HG02588 (cell line): ENCODE measurements at regions not wholly inside any gene's neighbourhood (a gene's known extent, or its start where the extent isn't known, plus 50 kb on each side); places are given as distances from the start of the nearest gene placed in this dataset.

Source experiments
- ATAC-seq: cut with Tn5 transposase; IDR thresholded peaks from one replicate; pipeline ENCODE4 v1.9.1; 2021; ENCODE audit warnings: mild to moderate bottlenecking, moderate library complexity; ENCODE audit not compliant: unreplicated experiment

DNA sequence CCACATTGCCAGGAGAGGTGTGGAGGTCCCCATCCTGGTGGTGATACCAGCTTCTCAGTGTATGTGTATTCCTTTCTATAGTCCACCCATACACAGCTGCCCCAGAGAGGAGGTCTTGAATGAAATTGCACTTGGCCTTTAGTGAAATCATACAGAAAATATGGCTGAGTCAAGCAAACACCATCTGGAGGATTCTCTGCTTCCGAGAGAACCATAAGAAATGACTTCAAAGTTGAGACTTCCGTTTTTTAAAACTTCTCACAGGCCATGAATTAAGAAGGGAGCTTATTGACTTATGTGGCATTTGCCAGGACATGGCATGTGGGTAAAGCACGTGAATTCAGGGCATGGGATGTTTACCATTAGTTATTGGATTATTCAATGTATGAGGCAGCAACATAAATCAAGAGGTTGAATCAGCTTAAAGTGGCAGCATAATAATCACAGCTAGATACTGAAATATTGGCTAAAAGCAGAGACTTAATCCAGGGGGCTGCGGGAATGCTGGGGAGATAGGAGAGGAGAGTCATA is 119.1 kb upstream of the MTNR1B start:
- no peak for ATAC-seq

DNA sequence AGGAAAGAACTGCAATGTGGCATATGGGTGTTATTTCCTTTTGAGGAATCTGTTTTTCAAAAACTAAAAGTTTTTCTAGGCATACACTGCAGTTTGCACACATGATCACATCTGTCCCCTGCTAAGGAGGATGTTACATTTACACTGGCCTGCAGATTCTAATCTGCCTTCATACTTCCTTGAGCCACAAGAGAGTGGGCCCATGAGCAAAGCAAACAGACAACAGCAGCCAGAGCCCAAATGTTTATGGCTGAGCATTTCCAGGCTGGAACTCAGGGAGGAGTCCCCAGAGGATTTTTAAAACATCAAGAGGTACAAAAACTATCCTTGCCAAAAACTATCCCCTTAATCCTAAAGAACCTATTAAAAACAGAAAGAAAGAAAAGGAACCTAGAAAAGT is 117.2 kb upstream of the MTNR1B start:
- ATAC-seq: no peak

DNA sequence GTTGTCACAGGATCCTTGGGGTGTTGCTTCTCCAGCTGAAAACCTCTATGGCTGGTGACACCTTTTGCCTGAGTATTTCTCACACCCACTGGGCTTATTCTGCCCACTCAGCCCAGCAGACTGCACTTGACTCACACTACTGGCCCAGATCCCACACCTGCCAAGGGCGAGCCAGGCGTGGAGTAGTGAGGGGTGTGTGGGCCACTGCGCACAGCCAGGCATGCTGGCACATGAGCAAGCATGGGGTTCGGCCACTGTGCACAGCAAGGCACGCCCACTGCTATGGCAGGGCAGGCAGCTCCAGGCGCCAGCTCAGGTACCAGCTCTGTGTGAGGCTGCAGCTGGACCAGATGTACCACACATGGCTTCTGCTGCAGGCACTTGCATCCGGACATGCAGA is 116.5 kb upstream of the MTNR1B start:
- ATAC-seq: no peak

DNA sequence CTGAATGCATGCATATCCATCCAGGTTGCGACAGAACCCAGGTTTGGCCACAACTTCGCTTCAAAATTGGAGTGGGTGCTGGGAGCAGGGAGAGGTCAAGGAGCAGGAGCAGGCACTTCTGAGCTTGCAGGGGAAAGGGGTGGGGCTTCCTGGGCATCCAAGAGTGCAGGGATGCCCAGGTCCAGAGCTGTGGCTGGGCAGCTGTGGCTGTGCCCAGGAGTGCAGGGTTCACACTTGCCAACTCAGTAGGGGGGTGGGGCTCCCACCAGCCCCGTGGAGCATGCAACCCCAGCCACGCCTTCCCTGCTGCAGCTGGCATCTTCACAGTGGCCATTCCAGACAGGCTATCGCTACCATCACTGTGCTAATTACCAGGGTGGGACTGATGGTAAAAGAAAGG is 115.3 kb upstream of the MTNR1B start:
- no peak for ATAC-seq

DNA sequence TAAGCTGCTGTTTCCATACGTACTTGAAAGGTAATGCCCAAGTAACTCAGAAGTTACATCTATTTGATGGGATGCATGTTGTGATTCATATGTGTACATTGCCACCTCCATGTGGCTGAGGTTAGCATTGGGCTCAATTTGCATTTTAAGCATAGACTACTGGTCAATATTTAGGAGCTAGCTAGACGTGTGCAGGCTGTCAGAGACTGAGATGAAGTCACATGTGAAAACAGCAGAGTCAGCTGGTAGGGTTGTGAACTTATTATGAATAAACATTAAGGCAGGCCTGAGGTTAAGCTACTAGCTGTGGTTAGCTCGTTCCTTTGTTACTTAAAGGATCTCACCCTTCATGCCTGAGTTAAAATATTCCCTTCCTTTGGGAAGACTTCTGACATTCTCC is 114.5 kb upstream of the MTNR1B start:
- ATAC-seq: no peak

DNA sequence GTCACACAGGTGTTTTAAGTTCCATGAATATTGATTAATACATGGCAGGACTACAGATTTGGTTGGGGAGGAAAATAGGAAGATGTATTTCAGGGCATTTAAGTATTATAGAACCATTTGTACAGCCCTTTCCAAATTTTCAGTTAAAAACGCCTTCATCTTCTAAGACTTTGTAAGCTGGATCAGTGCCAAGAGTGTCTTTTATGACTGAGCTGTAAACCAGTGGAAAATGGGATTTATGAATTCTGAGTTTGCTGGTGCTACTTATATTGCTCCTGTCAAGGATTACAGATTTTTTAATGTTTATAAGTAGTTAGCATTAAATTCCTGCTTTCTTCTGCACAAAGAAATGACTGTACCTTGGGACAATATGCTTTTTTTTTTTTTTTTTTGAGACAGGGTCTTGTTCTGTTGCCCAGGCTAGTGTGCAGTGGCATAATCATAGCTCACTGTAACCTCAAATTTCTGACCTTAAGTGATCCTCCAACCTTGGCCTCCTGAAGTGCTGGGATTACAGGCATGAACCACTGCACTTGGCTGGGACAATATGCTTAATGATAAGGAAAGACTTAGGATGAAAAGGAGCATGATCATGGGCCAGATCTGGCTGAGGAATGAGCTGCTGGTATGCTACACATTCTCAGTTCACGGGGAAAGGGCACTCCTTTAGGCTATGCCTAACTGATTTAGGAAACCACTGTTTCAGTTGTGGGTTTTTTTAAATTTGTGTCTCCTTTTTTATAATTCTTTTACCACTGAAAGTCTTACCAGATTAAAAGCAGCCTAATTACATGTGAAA is 113.6 kb upstream of the MTNR1B start:
- ATAC-seq: no peak

- ATAC-seq: no peak
Measured at GRCh38 chr11:92857407-92857806, 112.0 kb upstream of the MTNR1B start.

GRCh38 chr11:92859156-92859690 is 110.2 kb upstream of the MTNR1B start:
- no peak for ATAC-seq

DNA sequence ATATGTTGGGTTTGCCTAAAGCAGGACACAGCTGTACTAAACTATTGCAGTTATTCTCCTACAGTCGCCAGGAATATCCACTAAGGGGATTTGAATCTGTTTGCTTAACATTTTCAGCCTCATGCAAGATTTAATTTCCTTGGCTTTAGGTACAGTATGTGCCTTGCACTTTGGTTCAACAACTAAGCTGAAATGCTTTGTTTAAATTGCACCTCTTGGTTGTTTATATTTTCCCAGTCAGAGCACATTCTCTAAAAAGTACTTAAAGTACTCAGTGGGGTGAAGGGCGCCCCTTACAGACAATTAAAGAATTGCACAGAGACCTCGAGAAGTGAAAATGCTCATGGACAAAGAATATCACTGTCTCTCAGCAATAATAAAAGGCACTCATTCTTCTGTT is 107.8 kb upstream of the MTNR1B start:
- no peak for ATAC-seq

GRCh38 chr11:92865352-92865751 is 104.1 kb upstream of the MTNR1B start:
- no peak for ATAC-seq

- no peak for ATAC-seq
Measured at GRCh38 chr11:92866679-92867282, 102.7 kb upstream of the MTNR1B start.

DNA sequence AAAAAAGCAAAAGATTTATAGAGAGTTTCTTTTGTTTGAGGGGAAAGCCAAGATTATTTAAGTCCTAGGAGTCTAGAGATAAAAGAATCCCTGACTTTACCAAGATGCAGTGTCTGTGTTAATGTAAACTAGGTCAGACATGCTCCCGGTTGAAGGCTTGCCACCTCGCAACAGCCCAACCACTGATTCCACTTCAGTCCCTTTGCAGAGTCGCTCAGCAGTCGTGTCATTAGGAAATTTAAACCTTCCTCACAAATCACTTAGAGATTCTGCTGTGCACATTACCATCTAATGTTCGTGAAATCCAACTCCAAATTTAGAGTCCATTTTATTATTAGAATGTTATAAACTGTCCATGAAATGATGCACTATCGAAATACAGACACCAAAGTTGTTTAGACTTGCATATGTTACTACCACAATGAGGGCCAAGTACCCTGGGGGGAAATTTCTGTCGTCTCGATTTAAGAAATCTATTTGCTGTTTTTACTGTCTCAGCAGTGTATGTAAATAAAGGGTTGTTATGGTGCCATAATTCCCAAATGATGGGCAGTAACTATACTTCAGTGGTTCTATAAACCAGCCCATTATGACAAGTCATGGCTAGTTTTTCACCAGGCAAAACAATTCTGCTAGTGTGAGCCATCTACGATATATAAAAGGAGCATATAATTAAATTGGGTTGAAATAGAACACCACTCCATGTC is 101.4 kb upstream of the MTNR1B start:
- ATAC-seq: no peak

DNA sequence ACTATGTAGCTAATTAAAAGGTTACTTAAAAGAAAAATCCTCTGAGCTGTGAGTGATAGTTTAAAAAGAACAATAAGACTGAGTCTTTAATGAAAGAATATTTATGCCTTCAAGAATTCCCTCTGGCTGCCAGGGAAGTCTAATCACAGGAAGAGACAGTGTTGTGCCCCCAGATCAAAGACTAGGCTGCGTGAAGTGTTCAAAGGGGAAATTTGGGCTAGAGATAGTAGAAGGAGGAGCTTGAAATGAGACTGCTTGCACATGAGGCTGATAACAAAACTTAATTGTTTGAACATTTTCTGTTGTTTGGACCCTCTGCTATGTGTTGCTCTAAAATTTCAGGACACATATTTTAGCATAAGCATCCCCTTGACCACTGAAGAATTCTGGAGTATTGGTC is 99.7 kb upstream of the MTNR1B start:
- no peak for ATAC-seq

GRCh38 chr11:92870196-92870832 is 99.1 kb upstream of the MTNR1B start:
- ATAC-seq: no peak

DNA sequence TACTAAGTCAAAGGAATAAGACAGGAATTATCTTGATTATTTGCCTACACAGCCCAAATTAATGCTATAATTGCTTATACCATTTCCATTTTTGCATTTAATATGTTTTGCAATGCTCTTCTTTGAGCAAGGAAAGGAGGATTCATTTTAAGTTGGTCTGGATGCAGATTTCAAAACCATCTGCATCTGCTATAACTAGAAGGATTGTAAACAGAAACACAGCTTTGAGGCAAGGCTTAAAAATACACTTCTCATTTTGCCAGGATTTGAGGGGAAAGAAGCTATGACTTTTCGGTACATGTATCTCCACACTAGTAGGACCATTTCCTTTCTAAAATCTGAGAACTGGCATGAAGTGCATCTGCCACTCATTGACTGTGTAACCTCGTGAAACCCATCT is 95.9 kb upstream of the MTNR1B start:
- no peak for ATAC-seq

DNA sequence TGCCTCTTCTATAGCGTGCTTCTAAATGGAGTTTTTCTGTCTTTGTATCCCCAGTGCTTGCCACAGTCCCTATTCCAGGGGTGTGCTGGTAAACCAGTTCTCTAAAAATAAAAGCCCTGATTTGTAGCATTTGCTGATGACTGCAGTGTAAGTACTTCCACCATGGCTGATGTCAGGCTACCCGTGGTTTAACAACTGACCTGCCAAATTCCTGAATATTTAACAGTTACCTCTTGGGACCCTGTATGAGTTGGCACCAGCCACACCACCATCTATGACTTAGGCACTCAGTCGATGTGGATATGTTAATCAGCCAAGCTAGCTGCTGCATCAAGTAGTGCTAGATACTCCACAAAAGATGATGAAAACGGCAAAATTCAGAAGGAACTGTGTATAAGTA is 94.0 kb upstream of the MTNR1B start:
- ATAC-seq: no peak

DNA sequence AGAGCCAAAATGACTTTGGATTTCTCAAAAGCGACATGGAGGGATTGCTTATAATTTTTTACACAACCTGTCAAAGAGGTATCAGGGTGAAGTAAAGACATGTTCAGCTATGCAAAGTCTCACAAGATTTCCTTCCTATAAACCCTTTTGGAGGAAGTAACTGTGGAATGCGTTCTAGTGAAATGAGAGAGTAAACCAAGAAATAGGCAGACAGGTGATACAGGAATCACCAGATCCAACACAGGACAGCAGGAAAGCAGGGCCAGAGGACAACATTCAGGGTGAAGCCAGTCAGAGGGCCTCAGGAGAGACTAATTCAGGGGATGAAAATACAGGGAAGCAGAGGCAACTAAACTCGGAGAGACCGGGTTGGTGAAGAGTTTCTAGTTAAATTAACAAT is 90.4 kb upstream of the MTNR1B start:
- ATAC-seq: no peak

GRCh38 chr11:92880381-92880780 is 89.1 kb upstream of the MTNR1B start:
- ATAC-seq: no peak

GRCh38 chr11:92881940-92882450 is 87.5 kb upstream of the MTNR1B start:
- no peak for ATAC-seq

DNA sequence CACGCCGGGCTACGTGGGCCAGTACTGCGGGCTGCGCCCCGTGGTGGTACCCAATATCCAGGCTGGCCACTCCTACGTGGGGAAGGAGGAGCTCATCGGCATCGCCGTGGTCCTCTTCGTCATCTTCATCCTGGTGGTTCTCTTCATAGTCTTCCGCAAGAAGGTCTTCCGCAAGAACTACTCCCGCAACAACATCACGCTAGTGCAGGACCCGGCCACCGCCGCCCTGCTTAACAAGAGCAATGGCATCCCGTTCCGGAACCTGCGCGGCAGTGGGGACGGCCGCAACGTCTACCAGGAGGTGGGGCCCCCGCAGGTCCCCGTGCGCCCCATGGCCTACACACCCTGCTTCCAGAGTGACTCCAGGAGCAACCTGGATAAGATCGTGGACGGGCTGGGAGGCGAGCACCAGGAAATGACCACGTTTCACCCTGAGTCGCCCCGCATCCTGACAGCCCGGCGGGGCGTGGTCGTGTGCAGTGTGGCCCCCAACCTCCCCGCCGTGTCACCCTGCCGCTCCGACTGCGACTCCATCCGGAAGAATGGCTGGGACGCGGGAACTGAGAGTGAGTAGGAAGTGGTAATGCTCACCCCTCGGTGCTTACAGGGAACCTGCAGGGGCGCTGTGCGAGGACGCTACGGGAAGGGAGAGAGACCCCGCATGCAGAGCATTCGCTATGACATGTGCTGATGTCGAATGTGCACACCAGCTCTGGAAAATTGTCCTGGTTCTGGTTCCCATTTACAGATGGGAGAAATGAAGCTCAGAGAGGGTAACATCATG is 86.4 kb upstream of the MTNR1B start:
- no peak for ATAC-seq
